NCI-H1092 treated with DMSO at 0.1 percent for 48 hours (cell line): ENCODE measurements at regions not wholly inside any gene's neighbourhood (a gene's known extent, or its start where the extent isn't known, plus 50 kb on each side); places are given as distances from the start of the nearest gene placed in this dataset.
"Not testable (repeated sequence)": the region's sequence is repeated elsewhere in the genome, so short reads cannot be mapped to it uniquely, and the experiment has no call there.

Source experiments
- DNase-seq: peaks from one replicate; lab custom pipeline; 2025; lab: John Stamatoyannopoulos, UW

GRCh38 chr14:43297794-43298193 is 1209.3 kb downstream of the FSCB start:
- DNase-seq, result no peak

DNA sequence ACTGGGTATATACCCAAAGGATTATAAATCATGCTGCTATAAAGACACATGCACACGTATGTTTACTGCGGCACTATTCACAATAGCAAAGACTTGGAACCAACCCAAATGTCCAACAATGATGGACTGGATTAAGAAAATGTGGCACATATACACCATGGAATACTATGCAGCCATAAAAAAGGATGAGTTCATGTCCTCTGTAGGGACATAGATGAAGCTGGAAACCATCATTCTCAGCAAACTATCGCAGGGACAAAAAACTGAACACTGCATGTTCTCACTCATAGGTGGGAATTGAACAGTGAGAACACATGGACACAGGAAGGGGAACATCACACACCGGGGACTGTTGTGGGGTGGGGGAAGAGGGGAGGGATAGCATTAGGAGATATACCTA is 1211.0 kb downstream of the FSCB start:
- DNase-seq, result not testable (repeated sequence)

- DNase-seq, result no peak
Observed at GRCh38 chr14:43285575-43285974, 1221.5 kb downstream of the FSCB start.

- no peak for DNase-seq
Observed at GRCh38 chr14:43260056-43260455, 1247.0 kb downstream of the FSCB start.

GRCh38 chr14:43258396-43258795 is 1248.7 kb downstream of the FSCB start:
- no peak for DNase-seq

DNA sequence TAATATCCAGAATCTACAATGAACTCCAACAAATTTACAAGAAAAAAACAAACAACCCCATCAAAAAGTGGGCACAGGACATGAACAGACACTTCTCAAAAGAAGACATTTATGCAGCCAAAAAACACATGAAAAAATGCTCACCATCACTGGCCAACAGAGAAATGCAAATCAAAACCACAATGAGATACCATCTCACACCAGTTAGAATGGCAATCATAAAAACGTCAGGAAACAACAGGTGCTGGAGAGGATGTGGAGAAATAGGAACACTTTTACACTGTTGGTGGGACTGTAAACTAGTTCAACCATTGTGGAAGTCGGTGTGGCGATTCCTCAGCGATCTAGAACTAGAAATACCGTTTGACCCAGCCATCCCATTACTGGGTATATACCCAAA is 1250.1 kb downstream of the FSCB start:
- DNase-seq, result not testable (repeated sequence)

DNA sequence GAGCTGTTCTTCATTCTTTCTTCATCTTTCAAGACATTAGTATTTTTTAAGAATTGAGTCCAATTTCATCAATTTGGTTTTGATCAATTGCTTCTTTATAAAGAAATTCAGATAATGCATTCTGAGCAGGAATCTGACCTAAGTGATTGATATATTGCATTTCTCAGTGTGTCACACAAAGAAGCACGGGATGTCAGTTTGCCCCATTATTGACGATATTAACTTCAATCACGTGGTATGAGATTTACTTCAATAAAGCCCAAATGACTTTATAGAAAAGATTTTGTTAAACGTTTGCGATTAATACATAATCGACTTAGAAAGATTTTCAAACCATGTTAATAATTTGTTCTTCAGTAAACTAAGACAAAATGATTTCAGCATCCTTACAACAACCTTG is 1254.2 kb downstream of the FSCB start:
- DNase-seq, result no peak

DNA sequence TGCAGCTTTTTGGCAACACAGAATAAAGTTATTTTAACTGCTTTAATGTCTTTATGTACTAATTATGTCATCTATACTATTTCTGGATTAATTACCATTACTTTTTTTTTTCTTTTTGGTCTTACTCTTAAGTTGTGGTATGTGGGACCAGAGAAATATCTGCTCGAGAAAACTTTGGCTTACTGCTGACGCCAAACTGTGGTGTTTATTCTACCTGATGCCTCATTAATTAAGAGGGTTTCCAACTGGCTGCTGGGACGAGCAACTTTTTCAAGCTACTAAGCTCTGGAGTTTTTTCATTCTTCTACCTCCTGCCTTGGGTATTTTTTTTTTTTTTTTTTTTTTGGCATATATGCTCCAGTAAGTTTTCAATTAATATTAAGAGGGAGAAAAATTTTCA is 1257.5 kb downstream of the FSCB start:
- DNase-seq, result no peak

DNA sequence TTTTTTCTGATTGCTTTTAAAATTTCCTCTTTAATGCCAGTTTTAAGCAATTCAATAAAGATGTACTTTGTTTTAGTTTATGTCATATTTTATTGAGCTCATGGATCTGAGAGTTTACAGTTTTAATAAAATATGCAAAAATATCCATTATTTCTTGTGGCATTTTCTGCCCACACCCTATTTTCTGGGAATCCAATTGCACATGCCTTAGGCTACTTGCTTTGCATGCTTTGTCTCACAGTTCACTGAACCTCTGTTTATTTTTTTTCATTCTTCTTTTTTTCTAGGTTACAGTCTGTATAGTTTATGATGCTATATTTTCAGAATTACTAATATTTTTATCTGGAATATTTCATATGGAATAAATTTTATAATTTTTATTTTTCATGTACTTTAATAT is 1258.0 kb downstream of the FSCB start:
- DNase-seq, result no peak

DNA sequence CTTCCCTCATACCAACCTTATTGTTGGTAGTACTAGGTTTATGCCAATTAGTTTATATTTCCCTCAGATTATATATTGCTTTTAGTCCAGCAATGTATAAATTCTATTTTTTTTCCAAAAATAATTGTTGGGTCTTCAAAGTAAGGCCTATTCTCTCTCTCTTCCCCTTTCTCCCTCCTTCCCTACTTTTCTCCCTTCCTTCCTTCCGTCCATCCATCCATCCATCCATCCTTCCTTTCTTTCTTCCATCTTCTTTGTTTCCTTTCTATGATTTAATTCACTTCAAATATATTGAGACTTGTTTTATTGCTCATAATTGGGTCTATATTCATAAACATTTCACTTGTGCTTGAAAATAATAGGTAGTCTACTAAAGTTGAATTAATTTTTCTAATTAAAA is 1259.2 kb downstream of the FSCB start:
- no peak for DNase-seq

- DNase-seq, result no peak
Observed at GRCh38 chr14:43244142-43244625, 1262.9 kb downstream of the FSCB start.

- DNase-seq, result no peak
Observed at GRCh38 chr14:43243168-43243567, 1263.9 kb downstream of the FSCB start.

GRCh38 chr14:43232261-43232660 is 1274.8 kb downstream of the FSCB start:
- no peak for DNase-seq

DNA sequence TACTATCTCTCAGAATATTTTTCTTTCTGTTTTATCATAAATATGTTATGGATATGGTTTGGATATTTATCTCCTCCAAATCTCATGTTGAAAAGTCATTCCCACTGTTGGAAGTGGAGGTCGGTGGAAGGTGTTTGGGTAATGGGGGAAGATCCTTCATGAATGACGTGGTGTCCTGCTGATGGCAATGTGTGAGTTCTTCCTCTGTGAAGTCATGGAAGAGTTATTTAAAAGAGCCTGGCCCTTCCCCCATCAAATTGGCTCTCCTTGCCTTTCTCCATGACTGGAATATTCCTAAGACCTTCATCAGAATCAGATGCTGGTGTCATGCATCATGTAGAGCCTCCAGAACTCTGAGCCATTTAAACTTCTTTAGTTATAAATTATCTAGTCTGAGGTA is 1291.6 kb downstream of the FSCB start:
- no peak for DNase-seq

GRCh38 chr14:43207189-43207588 is 1299.9 kb downstream of the FSCB start:
- no peak for DNase-seq

DNA sequence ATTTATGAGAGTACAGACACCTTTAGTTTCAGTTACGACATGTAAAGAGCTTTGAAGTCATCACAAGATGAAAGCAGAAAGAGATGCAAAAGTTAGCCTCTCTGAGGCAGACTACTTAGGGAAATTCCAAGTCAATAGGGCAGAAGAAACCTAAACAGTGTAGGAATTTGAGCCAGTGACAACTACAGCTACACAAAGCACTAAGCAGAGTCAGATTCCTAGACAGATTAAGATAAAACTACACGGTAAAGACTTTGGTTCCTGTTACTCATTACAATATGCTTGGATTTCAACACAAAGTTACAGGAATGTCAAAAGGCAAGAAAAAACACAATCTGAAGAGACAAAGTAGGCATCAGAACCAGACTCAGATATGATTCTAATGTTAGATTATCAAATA is 1302.3 kb downstream of the FSCB start:
- DNase-seq, result no peak

DNA sequence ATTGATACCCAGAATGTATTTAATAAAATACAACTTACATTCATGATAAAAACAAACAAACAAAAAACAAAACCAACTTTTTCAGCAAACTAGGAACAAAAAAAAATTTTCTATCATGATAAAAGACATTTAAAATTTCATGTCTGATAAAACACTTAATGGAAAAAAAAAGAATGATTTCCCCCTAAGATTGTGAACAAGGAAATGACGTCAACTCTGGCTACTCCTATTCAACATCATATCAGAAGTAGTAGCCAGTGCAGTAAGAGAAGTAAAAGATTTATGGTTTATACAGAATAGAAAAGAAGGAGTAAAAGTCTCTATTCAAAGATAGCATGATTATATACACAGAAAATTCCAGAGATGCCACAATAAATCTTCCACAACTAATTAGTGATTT is 1306.6 kb downstream of the FSCB start:
- DNase-seq, result no peak

DNA sequence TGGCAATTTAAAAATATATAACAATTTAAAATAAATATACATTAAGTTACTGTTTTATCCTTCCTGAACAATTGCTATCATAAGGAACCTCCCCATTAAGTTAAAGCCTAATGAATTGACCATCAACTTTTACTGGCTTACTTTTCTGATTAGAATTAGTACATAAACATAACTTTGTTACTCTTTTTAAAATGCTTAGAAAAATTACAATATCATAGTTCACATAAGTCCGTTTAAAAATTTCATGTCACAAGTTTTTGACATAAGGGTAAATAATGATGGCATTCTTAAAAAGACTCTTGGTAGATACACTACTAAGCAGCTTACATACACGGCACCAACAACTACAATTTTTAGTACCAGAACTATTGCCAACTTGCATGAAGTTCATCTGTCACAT is 1308.6 kb downstream of the FSCB start:
- DNase-seq, result no peak

DNA sequence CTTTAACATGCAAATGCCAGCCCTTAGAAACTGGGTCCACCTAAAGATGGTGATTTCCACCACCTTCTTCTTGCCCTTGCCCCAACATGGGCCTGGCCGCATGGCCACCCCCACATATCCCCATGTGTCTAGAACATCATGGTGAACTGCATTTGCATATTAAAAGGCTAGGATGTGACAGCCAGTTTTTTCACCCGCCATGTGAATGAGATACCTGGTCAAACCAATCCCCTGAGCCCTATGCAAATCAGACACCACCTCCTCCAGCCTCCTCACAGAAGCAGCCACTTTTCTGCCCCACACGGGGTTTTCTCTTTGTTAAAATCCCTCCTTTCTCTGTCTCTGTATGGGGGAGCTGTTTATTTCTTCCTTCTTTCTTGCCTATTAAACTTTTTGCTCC is 1322.5 kb downstream of the FSCB start:
- DNase-seq, result no peak

- DNase-seq, result no peak
Observed at GRCh38 chr14:43183916-43184315, 1323.2 kb downstream of the FSCB start.

- DNase-seq, result no peak
Observed at GRCh38 chr14:43175896-43176295, 1331.2 kb downstream of the FSCB start.

GRCh38 chr14:43172899-43173548 is 1334.1 kb downstream of the FSCB start:
- no peak for DNase-seq

GRCh38 chr14:43169722-43170121 is 1337.4 kb downstream of the FSCB start:
- DNase-seq, result no peak

DNA sequence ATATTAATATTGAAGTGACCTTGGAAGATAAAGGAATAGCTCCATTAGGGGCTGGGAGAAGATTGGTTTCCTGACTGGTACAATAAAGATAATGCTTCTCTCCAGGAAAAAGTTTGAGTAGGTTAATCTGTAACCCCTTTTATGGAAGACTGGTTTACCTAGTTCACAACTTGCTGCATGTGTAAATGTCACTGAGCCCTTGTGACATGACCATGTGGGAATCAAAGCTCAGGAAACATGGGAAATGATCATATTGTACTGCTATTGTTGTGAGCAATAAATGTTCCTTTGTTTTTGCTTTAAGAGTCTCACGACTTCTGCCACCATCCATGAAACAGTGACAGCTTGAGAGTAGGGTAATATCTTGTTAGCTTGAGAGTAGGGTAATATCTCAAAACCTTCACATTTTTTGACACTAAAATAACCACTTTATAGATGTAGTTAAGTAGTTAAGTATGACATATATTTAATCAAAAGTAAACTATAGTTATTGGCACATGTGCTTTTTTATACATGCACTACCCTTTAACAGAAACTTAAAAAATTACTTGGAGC is 1338.6 kb downstream of the FSCB start:
- no peak for DNase-seq
